CD4-positive, alpha-beta T cell (primary cell): ENCODE measurements at regions not wholly inside any gene's neighbourhood (a gene's known extent, or its start where the extent isn't known, plus 50 kb on each side); places are given as distances from the start of the nearest gene placed in this dataset.

ENCODE experiments used
- ATAC-seq: fragments of 200-7000 bp; cut with Tn5 transposase; one replicate; pipeline ENCODE4 v1.10.0; 2022; ENCODE audit warnings: mild to moderate bottlenecking; ENCODE audit not compliant: poor library complexity
- CTCF ChIA-PET: fragments of 350-600 bp; sonication (Branson Sonifier 250); formaldehyde crosslinking; loops from one replicate; lab custom pipeline; 2021; ENCODE audit warnings: antibody characterized with exemption, inconsistent platforms; lab: Charles Lee
- POLR2A ChIA-PET: fragments of 350-600 bp; sonication (Branson Sonifier 250); formaldehyde crosslinking; loops from one replicate; lab custom pipeline; 2021; ENCODE audit warnings: antibody characterized with exemption, inconsistent platforms; lab: Charles Lee
- DNase-seq, 14 experiments: peaks; one replicate each; pipeline ENCODE4 v3.0.0-alpha.2; 2013 to 2020; ENCODE audit warnings: mixed read lengths in 2 of 14
- H3K27ac ChIP-seq, 2 donors: one replicate each; pipeline versions ENCODE4 v1.5.1 to v1.7.0; 2013; ENCODE audit warnings: low read length in 2 of 2, low read depth in 1 of 2, mild to moderate bottlenecking in 1 of 2
- H3K27me3 ChIP-seq, 2 experiments: 1 replicate in 1 of 2; 2 replicates in 1 of 2; pipeline versions ENCODE4 v1.6.1 to v1.7.0; 2013; ENCODE audit warnings: low read length in 2 of 2, control low read depth in 1 of 2, mild to moderate bottlenecking in 1 of 2, moderate library complexity in 1 of 2; ENCODE audit not compliant: insufficient read depth in 2 of 2, control insufficient read depth in 1 of 2
- H3K36me3 ChIP-seq: one replicate; pipeline ENCODE4 v1.6.1; 2013; ENCODE audit warnings: low read length, control low read depth; ENCODE audit not compliant: insufficient read depth
- H3K4me1 ChIP-seq: one replicate; pipeline ENCODE4 v1.6.1; 2013; ENCODE audit warnings: low read length, control low read depth; ENCODE audit not compliant: insufficient read depth
- H3K4me3 ChIP-seq: one replicate; pipeline ENCODE4 v1.5.1; 2013; ENCODE audit warnings: mild to moderate bottlenecking, low read length, moderate library complexity
- H3K9me3 ChIP-seq, 2 experiments: 1 replicate in 1 of 2; 2 replicates in 1 of 2; pipeline versions ENCODE4 v1.6.1 to v1.7.0; 2013; ENCODE audit warnings: low read length in 2 of 2, mild to moderate bottlenecking in 2 of 2, control low read depth in 1 of 2, moderate library complexity in 1 of 2; ENCODE audit not compliant: control insufficient read depth in 1 of 2, insufficient read depth in 1 of 2
- H3K27ac Mint-ChIP-seq: one replicate; pipeline ENCODE4 v1.8.0; 2020; ENCODE audit warnings: mixed read lengths
- H3K27me3 Mint-ChIP-seq: one replicate; pipeline ENCODE4 v1.8.0; 2021; ENCODE audit warnings: mixed read lengths
- H3K36me3 Mint-ChIP-seq: one replicate; pipeline ENCODE4 v1.8.0; 2021; ENCODE audit warnings: low read depth, mixed read lengths
- H3K4me1 Mint-ChIP-seq: one replicate; pipeline ENCODE4 v1.8.0; 2021; ENCODE audit warnings: low read depth, mixed read lengths
- H3K4me3 Mint-ChIP-seq: one replicate; pipeline ENCODE4 v1.8.0; 2020; ENCODE audit warnings: mild to moderate bottlenecking, mixed read lengths
- H3K9me3 Mint-ChIP-seq: one replicate; pipeline ENCODE4 v1.8.0; 2020; ENCODE audit warnings: mixed read lengths
- CTCF ChIP-seq: fragments of 200-600 bp; IDR thresholded peaks from one replicate; pipeline ENCODE4 v1.8.0; 2022; ENCODE audit warnings: antibody characterized with exemption, mild to moderate bottlenecking
- intact Hi-C, 2 experiments: fragments of 100-400 bp; cut with DNase I in 1 of 2; cut with micrococcal nuclease in 1 of 2; formaldehyde crosslinking; loops; one replicate each; pipeline versions ENCODE4 v1.15.1 to v1.9.0; 2023 to 2025; cut with DNase I, micrococcal nuclease

- Mint-ChIP-seq H3K4me1 (peaks cover 4% of the 10 kb centered on the region), H3K27ac (no peak overlapping the region), H3K36me3 (no peaks in the 10 kb centered on the region), H3K9me3 (no peaks in the 10 kb centered on the region), H3K27me3 (peaks cover 35% of the 10 kb centered on the region), H3K4me3 (no peak overlapping the region)
- no peak overlapping the region for H3K27ac ChIP-seq
- POLR2A ChIA-PET = no interaction called here
- DNase-seq (peak in 1 of 14 experiments; percentile 33), ATAC-seq (no peak)
- no peak overlapping the region for H3K4me3 ChIP-seq
- intact Hi-C loops = no loop called here
- H3K9me3 ChIP-seq = peaks cover 0 to 13% of the 10 kb centered on the region in 2 experiments
- TF ChIP-seq CTCF = no peak
- H3K27me3 ChIP-seq = peaks cover 1 to 5% of the 10 kb centered on the region in 2 experiments
- H3K36me3 ChIP-seq = no peaks in the 10 kb centered on the region
- H3K4me1 ChIP-seq = peaks cover 21% of the 10 kb centered on the region
- CTCF ChIA-PET = no interaction called here
Observed at GRCh38 chr22:48084041-48084728, 1321.7 kb downstream of the TBC1D22A start.

GRCh38 chr22:48083502-48083901 is 1321.1 kb downstream of the TBC1D22A start:
- ChIA-PET POLR2A (no interaction called here), CTCF (no interaction called here)
- H3K4me1 Mint-ChIP-seq = peaks cover 4% of the 10 kb centered on the region
- no peaks in the 10 kb centered on the region for H3K9me3 Mint-ChIP-seq
- ATAC-seq (no peak), DNase-seq (no peak)
- H3K36me3 Mint-ChIP-seq = no peaks in the 10 kb centered on the region
- Histone ChIP-seq H3K9me3 (peaks cover 0 to 13% of the 10 kb centered on the region in 2 experiments), H3K27ac (no peak overlapping the region), H3K27me3 (peaks cover 5 to 6% of the 10 kb centered on the region in 2 experiments), H3K4me1 (peaks cover 21% of the 10 kb centered on the region), H3K36me3 (no peaks in the 10 kb centered on the region), H3K4me3 (no peak overlapping the region)
- intact Hi-C loops = no loop called here
- no peak overlapping the region for H3K27ac Mint-ChIP-seq
- TF ChIP-seq CTCF = no peak
- peaks cover 31% of the 10 kb centered on the region for H3K27me3 Mint-ChIP-seq
- H3K4me3 Mint-ChIP-seq = no peak overlapping the region

GRCh38 chr22:48082284-48082683 is 1319.8 kb downstream of the TBC1D22A start:
- intact Hi-C loops = no loop called here
- DNase-seq (no peak), ATAC-seq (no peak)
- H3K9me3 Mint-ChIP-seq = no peaks in the 10 kb centered on the region
- Histone ChIP-seq H3K4me3 (no peak overlapping the region), H3K27ac (no peak overlapping the region), H3K9me3 (peaks cover 0 to 13% of the 10 kb centered on the region in 2 experiments), H3K4me1 (peaks cover 21% of the 10 kb centered on the region), H3K27me3 (peaks cover 5 to 9% of the 10 kb centered on the region in 2 experiments), H3K36me3 (no peaks in the 10 kb centered on the region)
- POLR2A ChIA-PET = no interaction called here
- peaks cover 4% of the 10 kb centered on the region for H3K4me1 Mint-ChIP-seq
- no peak overlapping the region for H3K27ac Mint-ChIP-seq
- peaks cover 32% of the 10 kb centered on the region for H3K27me3 Mint-ChIP-seq
- no peak for TF ChIP-seq CTCF
- H3K36me3 Mint-ChIP-seq = no peaks in the 10 kb centered on the region
- no peak overlapping the region for H3K4me3 Mint-ChIP-seq
- CTCF ChIA-PET = no interaction called here
